NCI-H187 (cell line): ENCODE measurements at regions not wholly inside any gene's neighbourhood (a gene's known extent, or its start where the extent isn't known, plus 50 kb on each side); places are given as distances from the start of the nearest gene placed in this dataset.

Source experiments
- DNase-seq, 2 experiments: peaks; one replicate each; lab custom pipeline; 2025; lab: John Stamatoyannopoulos, UW

- DNase-seq: no peak
Measured at GRCh38 chr1:4430406-4431365, 223.7 kb upstream of the AJAP1 start.

- DNase-seq: no peak
Measured at GRCh38 chr1:4431491-4431890, 222.9 kb upstream of the AJAP1 start.

DNA sequence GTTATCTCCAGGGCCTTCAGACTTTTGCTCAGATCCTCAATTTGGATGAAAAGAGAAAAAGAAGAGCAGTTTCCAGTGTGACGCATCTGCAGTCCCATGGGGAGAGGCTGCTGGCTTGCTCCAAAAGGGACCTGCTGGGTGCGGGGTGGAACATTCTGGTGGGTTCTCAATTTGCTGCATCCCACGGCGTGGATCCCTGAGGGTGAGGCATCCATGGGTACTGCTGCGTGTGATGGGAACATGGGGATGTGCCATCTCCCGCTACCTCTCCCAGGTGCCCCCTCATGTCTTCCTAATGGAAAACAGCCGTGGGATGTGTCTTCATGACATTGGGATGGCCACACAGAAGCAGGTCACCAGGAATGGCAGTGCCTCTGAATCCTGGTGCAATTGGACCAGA, 221.3 kb upstream of the AJAP1 start:
- no peak for DNase-seq

DNA sequence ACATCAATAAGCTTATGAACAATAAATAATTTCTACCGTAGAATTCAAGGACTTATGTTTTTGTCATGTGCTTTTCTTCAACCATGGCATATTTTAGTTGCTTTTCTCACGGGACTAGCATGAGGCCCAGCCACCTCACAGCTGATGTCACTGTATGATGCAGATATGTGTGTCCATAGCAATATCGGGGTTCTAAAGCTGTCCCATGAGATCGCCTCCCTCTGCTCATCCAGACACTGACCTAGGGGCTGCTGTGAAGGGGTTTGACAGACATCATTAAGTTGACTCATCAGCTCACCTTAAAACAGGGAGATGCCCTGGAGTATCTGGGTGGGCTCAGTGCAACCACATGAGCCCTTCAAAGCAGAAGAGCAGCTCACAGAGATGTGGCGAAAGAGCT, 210.3 kb upstream of the AJAP1 start:
- no peak for DNase-seq

DNA sequence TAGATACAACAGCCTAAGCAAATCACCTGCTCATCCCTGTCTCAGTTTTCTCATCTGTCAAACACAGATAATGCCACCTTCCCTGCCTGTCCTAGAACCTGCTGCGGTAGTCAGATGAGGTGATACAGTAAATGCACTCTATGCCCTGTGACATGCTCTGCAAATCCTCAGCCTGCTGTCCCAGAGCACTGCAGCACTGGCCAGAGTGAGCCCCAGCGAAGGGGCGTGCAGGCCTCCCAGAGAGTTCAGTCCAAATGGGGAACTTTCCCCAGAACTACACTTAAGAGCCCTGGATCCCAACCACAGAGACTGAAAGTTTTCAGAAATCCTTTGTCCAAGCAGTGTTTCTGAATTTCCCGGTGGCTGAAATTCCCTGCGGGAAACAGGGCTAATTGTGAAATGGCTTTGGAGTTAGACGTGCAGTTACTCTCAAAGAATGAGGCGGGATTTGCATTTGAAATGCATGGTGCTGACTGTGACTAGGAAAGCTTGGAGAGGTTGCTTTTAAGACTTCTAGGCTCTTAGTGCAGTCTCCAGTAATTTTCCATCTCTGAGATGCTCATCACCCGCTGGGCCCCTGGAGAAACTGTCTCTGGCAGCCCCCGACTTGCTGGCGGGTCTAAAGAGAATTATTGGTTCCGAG, 206.5 kb upstream of the AJAP1 start:
- DNase-seq: no peak

DNA sequence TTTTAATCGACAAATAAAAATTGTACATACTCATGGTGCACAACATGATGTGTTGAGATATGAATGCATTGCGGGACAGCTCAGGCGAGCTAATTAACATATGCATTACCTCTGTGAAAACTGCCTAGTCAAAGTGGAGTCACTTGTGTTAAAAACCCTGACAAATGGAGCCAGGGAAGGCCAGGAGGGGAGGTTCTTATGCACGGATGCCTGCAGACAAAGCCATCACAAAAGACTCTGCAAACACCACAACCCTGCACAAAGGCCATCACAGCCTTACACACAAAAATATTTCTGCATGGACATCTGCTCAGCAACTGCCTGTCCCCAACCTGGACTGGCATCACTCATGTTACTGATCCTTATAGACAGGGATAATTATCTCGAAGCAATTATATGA, 204.4 kb upstream of the AJAP1 start:
- no peak for DNase-seq

DNA sequence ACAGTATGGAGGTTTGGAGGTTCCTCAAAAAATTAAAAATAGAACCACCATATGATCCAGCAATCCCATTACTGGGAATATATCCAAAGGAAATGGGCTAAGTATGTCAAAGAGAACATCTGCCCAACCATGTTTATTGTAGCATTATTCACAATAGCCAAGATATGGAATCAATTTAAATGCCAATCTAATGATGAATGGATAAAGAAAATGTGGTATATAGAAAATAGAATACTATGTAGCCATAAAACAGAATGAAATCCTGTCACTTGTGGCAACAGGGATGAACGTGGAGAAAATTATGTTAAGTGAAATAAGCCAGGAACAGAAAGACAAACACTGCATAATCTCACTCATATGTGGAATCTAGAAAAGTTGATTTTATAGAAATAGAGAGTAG, 201.7 kb upstream of the AJAP1 start:
- no peak for DNase-seq

DNA sequence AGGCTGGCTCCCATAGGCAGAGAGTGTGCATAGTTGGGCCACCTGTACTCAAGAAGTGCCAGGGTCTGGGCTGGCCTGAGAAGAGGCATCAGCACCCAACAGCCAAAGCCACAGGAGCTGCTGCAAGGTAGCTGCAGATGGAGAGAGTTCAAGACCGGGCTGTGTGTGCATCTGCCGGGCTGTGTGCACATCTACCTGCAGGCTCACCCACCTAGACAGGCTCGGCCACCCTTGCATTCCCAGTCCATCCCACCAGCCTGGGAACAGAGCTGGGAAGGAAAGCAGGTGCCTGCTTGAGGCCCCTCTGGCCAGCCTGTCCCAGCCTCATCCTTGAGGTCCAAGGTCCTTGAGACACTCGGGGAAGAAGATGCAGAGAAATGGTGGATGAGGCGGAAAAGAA, 194.4 kb upstream of the AJAP1 start:
- DNase-seq: no peak

DNA sequence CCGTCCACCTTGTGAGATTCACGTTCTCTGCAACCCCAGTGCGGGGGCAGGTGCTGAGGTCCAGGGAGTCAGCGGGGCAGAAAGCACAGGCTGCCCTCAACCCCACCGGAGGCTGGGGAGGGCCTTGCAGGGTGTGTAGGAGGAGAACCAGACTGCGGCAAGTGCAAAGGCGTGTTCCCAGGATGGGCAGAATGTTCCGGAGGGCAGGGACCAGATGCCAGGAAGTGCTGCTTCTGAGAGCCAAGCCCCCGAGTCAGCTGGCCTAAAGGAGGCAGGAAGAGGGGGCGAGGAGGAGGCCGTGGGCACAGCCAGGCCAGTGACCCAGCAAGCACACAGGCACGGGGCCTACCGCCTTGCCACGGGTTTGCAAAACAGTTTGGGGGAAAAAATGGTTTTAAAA, 193.8 kb upstream of the AJAP1 start:
- DNase-seq: no peak

DNA sequence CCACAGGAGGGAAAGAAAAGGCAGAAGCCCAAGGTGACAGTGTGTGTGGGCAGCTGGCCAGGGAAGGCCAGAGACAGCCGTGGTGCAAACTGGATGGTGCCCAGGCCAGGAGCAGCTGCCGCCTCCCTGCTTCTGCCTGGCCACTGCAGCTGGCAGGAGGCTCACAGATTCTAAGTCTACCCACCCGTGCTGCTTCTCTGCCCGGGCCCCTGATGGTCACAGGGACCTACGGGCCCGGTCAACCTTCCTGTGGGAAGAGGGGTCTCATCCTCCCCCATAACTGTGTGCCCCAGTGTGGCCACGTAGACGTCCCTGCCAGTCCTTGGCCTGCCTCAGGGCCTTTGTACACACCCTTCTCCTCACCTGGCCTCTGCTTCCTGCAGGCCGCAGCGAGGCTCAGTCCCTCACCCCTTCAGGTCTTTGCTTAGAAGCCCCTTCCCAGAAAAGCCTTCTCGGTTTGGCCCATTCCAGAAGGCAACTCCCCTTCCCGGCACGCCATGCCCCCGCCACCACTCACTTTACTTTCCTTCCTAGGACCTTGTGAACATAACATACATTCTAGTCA, 192.6 kb upstream of the AJAP1 start:
- DNase-seq: no peak

- no peak for DNase-seq
Measured at GRCh38 chr1:4462831-4463484, 191.5 kb upstream of the AJAP1 start.

GRCh38 chr1:4463631-4464030, 190.8 kb upstream of the AJAP1 start:
- DNase-seq: no peak

- DNase-seq: no peak
Measured at GRCh38 chr1:4464478-4464877, 189.9 kb upstream of the AJAP1 start.

DNA sequence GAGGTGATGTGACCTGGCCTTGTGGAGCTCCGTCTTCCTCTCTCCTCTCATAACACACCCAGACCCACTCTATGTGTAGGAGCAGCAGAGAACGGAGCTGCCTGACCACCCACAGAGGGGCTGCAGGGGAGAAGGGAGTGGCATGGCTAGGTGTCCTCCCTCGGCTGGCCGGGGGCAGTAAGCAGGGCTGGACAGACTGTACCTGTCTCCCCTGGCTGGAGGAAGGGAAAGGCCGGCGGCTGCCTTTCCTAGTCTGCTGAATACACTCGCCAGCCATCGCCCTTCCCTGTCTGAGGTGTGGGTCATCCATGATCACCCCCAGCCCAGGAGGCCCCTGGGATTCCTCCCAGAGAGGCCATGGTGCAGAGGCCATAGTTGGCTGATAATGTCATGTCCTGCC, 187.2 kb upstream of the AJAP1 start:
- DNase-seq: no peak

DNA sequence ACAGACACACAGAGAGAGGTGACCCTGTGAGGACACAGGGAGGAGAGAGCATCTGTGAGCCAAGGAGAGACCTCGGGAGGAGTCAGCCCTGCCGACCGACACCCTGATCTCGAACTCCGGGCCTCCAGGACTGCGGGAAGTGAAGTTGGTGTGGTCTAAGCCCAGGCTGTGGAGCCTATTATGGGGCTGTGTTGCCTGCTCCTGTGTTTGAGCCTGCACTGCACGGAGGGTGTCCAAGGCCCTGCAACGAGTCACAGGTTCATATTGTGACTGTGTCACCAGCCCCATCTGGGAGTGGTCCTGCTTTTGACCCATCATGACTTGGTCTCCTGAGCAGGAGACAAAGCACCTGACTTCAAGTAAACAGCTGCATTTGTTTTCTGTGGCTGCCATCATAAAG, 186.0 kb upstream of the AJAP1 start:
- DNase-seq: no peak

DNA sequence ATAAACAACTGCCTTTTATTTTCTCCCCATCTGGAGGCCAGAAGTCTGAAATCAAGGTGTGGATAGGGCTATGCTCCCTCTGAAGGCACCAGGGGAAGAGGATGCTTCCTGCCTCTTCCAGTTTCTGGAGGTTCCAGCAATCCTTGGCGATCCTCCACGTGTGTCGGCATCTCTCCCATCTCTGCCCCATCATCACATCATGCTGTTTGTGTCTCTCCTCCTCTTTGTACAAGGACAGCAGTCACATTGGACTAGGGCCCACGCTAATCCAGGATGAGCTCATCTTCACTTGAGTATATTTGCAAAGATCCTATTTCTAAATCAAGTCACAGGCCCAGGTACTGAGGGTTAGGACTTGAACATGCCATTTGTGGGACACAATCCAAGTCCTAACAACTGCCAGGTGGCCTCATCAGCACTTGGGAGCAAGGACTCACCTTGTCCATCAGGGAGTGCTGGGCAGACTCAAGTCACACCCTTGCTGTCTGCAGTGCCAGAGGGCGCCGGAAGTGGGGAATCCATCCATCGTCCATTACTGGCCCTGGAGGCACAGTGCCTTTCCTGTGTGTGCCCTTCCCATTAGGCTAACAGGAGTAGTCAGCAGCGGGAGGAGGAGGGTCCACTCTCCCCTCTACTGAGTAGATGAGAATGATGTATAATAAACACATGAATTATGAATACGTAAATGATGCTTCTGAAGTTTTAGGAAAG, 185.4 kb upstream of the AJAP1 start:
- DNase-seq: no peak

DNA sequence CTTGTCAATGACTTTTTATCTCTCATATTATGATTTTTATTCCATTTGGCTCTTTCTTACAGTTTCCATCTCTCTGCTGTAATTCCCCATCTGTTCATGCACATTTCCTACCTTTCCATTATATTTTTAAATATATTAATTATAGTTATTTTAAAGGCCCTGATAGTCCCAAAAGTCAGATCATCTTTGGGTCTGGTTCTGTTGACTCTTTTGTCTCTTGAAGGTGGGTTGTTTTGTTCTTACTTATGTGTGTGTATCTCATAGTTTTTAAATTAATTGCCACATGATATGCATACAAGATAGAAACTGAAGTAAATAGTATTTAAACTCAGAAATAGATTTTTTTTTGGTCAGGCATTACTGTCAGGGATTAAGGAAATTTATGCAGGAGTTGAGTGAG, 178.0 kb upstream of the AJAP1 start:
- DNase-seq: no peak

- no peak for DNase-seq
Measured at GRCh38 chr1:4481451-4481850, 173.0 kb upstream of the AJAP1 start.

DNA sequence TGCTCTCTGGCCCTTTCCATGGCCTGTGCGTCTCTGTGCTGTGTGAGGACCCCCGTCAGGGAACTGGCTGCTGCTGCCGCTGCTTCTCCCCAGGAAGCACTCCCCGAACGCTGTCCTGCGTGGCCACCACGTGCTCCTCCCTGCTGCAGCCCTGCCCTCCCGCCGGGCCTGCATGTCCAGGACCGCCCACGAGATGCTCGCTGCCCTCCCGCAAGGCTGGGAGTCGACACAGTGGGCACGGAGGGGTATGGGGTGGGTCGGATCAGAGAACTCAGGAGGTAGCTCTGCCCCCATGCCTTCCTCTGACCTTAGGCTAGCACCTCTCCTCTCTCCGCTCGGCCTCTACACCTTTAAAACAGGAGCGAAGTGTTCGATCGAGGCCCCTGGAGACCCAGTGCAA, 171.9 kb upstream of the AJAP1 start:
- DNase-seq: no peak

DNA sequence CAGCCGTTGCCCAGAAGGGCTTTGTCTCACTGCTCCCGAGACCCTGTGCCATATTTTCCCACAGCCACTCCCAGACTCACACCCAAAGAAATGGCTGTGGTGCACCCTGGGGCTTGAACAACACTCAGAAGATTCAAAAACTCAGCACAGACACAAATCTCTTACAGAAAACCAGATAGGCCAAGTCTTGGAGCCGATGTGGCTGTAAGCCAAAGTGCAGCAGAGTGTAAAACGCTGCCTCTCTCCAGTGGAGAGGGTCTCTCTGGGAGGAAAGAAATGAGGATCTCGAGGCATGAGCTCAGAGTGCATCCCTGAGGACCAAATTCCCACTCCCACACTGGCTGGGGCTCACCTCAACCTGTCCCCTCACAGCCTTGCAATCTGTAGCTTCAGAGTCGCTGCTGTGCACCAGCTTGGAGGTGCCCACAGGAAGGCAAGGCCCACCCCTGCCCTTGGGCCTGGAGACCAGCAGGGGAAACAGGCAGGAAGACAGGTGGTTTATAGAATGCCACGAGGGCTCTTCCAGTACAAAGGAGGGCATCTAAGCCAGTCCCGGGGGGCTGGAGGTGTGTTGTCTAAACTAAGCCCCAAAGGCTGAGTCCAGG, 171.3 kb upstream of the AJAP1 start:
- DNase-seq: no peak

- peak; percentile 48 to 60 for DNase-seq
Measured at GRCh38 chr1:4485398-4485797, 169.0 kb upstream of the AJAP1 start.

DNA sequence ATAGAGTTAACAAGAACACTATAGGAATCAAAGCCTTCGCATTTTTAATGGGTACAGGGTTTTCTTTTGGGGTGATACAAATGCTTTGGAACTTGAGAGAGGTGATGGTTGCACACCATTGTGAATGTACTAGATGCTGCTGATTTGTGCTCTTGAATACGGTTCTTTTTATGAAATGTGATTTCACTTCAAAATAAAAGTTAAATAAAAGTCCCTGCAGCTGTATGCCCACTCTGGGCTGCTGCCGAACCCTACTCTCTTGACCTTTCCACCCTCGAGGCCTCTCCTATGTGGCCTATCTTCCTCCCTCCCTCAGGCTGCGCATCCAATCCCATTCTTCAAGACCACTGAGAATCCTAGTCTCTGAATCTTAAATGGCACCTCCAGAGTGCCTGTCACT, 168.5 kb upstream of the AJAP1 start:
- DNase-seq: no peak
